ENCODE measurements at regions not wholly inside any gene's neighbourhood (a gene's known extent, or its start where the extent isn't known, plus 50 kb on each side); places are given as distances from the start of the nearest gene placed in this dataset.

- no peaks in the 10 kb centered on the region for H3K27me3 ChIP-seq (ENCODE audit: insufficient read depth, poor library complexity, severe bottlenecking)
- no peak for TF ChIP-seq GABPA (IDR thresholded peaks at IDR 0.05; ENCODE audit: low read depth)
- no peak for TF ChIP-seq REST (IDR thresholded peaks at IDR 0.05; ENCODE audit: insufficient replicate concordance, low read depth)
- TF ChIP-seq POLR2AphosphoS5 (IDR thresholded peaks at IDR 0.05; ENCODE audit: low read depth) = no peak
- no peak for TF ChIP-seq SPI1 (IDR thresholded peaks at IDR 0.05; ENCODE audit: borderline replicate concordance, low read depth)
- no peak for TF ChIP-seq CTCF (IDR thresholded peaks at IDR 0.05; ENCODE audit: insufficient read depth, low read length)
- peak overlapping the region; percentile 79 for H3K27ac ChIP-seq (replicated peaks)
- no peak for DNase-seq (ENCODE audit: low read depth in 1 of 2, low spot score in 1 of 2)
- no peak overlapping the region for H3K4me3 ChIP-seq (replicated peaks; ENCODE audit: insufficient read depth, low read length)
Observed at GRCh38 chr13:48159826-48160225, 64.9 kb upstream of the MED4 start.

GRCh38 chr13:48159401-48159800, 64.5 kb upstream of the MED4 start:
- TF ChIP-seq CTCF (IDR thresholded peaks at IDR 0.05; ENCODE audit: insufficient read depth, low read length) (no peak), GABPA (IDR thresholded peaks at IDR 0.05; ENCODE audit: low read depth) (no peak), POLR2AphosphoS5 (IDR thresholded peaks at IDR 0.05; ENCODE audit: low read depth) (no peak), SPI1 (IDR thresholded peaks at IDR 0.05; ENCODE audit: borderline replicate concordance, low read depth) (no peak), REST (IDR thresholded peaks at IDR 0.05; ENCODE audit: insufficient replicate concordance, low read depth) (no peak)
- Histone ChIP-seq H3K27me3 (ENCODE audit: insufficient read depth, poor library complexity, severe bottlenecking) (no peaks in the 10 kb centered on the region), H3K4me3 (replicated peaks; ENCODE audit: insufficient read depth, low read length) (no peak overlapping the region), H3K27ac (replicated peaks) (peak overlapping the region; percentile 79)
- no peak for DNase-seq (ENCODE audit: low read depth in 1 of 2, low spot score in 1 of 2)

- peak in 1 of 2 experiments; percentile 87 for DNase-seq (ENCODE audit: low read depth in 1 of 2, low spot score in 1 of 2)
- peak overlapping the region; percentile 79 for H3K27ac ChIP-seq (replicated peaks)
- no peaks in the 10 kb centered on the region for H3K27me3 ChIP-seq (ENCODE audit: insufficient read depth, poor library complexity, severe bottlenecking)
- TF ChIP-seq CTCF (IDR thresholded peaks at IDR 0.05; ENCODE audit: insufficient read depth, low read length) (no peak), GABPA (IDR thresholded peaks at IDR 0.05; ENCODE audit: low read depth) (no peak), POLR2AphosphoS5 (IDR thresholded peaks at IDR 0.05; ENCODE audit: low read depth) (no peak), REST (IDR thresholded peaks at IDR 0.05; ENCODE audit: insufficient replicate concordance, low read depth) (no peak), SPI1 (IDR thresholded peaks at IDR 0.05; ENCODE audit: borderline replicate concordance, low read depth) (peak; percentile 81; the same call in 1 of the 2 replicates)
- no peak overlapping the region for H3K4me3 ChIP-seq (replicated peaks; ENCODE audit: insufficient read depth, low read length)
Observed at GRCh38 chr13:48158915-48159314, 64.0 kb upstream of the MED4 start.
